ENCODE measurements at regions not wholly inside any gene's neighbourhood (a gene's known extent, or its start where the extent isn't known, plus 50 kb on each side); places are given as distances from the start of the nearest gene placed in this dataset.

DNA sequence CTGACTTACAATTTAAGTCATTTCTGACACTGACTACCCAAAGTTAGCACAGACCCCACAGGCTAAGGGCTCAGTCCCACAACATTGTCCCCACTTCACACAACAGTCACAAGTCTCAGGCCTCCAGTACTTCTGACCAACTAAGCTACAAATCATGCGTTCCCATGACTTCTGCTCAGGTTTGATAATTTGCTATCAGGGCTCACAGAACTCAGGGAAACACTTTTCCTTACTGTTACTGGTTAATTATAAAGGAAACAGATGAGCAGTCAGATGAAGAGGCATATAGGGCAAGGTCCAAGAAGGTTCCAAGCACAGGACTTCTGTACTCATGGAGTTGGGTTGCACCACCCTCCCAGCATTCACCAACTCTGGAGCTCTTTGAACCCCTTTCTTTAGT is 151.2 kb upstream of the TNR start:
- DNase-seq (ENCODE audit: low read depth, low spot score): no peak
- no peak overlapping the region for H3K27ac ChIP-seq

DNA sequence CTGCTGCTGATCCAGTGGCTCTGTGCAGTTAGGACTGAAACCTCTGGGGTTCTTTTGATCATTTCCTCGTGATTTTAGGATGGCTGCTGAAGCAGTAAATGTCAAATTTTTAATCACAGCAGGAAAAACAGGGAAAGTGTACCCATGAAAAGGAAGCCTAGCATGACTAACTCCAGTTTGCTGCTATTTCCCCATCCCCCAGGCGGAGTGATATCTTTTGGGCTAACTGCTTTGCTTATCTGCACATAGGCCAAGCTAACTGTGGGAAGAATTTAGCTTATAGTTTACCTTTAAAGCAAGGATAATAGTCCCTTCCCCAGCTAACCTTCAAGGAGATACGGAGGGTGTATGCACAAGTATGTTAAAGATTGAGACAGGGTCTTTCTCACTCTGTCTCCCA is 149.8 kb upstream of the TNR start:
- H3K27ac ChIP-seq: no peak overlapping the region
- DNase-seq (ENCODE audit: low read depth, low spot score): no peak

DNA sequence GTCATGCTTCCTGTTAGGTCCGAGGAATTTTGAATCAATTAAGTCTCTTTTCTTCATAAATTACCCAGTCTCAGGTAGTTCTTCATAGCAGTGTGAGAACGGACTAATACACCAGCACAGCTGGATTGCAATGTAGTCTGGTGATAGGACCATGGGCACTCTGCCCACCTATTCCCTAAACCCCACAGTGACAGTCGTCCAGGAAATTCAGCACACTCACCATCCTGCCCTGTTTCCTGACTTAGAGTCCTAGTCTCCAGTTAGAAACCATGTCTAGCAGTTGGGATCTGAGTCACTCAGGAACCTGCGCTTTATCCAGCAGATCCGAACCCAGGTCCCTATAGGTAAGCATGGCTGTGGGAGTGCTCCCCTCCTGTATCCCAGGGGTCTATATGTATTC is 149.3 kb upstream of the TNR start:
- no peak overlapping the region for H3K27ac ChIP-seq
- DNase-seq (ENCODE audit: low read depth, low spot score): no peak

DNA sequence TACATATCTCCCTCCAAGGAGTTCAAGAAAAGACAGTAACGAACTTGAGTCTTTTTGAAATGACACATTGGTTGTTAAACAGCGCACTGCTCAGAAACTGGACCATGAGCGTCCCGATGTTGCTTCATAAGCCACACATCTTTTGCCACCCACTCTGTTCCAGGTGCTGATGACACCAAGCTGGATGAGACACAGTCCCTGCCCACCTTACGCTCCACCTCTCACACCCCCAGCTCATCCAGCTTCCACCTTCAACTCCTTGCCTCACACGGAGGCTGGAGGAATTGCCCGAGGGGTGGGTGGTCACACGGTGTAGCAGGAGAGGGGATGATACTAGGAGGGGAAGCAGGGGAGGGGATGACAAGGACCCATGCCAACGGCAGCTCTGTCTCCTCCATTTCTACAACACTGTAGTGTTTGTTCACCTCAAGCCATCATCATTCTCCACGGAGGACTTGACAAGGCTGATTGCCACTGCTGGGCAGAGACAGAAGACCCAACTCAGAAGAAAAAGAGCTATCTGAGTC is 148.5 kb upstream of the TNR start:
- H3K27ac ChIP-seq: no peak overlapping the region
- no peak for DNase-seq (ENCODE audit: low read depth, low spot score)

DNA sequence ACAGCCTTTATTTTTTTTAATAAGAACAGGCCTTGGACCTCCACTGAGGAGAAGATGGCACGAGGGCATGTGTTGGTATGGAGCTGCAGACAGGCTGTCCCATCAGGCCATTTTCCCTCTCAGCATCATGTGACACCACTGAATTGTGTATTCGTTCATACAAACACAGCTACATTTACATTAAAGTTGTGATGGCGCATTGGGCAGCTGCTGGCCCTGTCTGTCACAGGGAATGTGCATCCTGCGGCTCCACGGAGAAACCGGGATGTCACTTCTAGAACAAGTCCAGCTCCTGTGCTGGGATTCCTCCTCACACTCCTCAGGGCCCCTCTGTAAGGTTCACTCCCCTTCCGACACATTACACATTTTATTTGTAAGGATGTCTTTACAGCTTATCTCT is 147.6 kb upstream of the TNR start:
- DNase-seq (ENCODE audit: low read depth, low spot score): no peak
- no peak overlapping the region for H3K27ac ChIP-seq

DNA sequence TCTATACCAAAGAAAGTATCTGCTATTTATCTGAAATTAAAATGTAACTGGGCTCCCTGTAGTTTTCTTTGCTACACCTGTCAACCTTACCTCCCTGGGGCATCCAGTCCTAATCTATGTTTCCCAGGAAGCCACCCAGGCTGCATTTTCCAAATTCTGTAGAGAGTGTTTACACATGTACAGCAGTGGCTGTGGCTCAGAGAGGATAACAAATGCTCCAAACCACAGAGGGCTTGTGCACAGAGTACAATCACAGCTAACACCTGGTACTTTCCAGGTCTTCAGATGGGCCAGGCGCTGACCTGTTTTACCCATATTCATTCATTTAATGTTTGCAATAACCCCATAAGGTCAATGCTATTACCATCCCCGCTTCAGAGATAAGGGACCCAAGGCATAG is 146.5 kb upstream of the TNR start:
- H3K27ac ChIP-seq: no peak overlapping the region
- DNase-seq (ENCODE audit: low read depth, low spot score): no peak

DNA sequence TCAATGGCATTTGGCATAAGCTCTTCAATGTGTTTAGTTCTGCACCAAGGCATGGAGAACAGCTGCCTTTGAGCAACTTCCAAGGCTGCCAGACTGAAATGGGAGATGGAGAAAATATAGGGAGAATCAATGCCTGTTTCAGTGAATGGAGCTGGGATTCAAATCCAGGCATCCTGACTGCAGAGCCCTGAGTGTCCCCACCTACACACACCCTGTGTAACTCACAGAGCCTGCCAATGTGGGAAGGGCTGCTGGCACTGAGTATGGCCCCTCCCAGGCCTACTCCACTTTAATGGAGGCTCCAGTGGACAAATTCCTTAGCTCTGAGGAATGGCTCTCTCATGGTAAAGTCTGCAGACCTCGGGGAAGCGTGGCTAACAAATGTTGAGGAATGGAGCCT is 145.6 kb upstream of the TNR start:
- no peak for DNase-seq (ENCODE audit: low read depth, low spot score)
- H3K27ac ChIP-seq: no peak overlapping the region

DNA sequence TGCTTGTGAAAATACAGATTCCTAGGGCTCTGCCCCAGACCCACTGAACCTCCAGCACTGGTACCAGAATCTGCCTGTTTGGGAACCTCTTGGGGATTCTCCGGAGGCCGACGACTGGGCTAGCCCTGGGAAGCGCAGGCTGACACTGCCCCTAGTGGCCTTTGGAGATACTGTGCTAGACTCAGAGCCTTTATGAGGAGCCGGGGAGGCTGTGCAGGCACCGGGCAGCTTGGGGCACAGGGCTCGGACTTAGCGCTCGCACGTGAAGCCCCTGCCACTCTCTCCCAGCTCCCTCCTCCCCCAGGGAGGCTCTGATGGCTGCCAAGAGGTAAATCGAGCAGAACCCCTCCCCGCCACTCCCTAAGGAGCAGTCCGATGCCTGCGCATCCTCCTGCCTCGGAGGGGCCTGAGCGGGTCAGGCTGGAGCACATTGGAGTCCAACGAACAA is 144.6 kb upstream of the TNR start:
- no peak for DNase-seq (ENCODE audit: low read depth, low spot score)
- no peak overlapping the region for H3K27ac ChIP-seq

DNA sequence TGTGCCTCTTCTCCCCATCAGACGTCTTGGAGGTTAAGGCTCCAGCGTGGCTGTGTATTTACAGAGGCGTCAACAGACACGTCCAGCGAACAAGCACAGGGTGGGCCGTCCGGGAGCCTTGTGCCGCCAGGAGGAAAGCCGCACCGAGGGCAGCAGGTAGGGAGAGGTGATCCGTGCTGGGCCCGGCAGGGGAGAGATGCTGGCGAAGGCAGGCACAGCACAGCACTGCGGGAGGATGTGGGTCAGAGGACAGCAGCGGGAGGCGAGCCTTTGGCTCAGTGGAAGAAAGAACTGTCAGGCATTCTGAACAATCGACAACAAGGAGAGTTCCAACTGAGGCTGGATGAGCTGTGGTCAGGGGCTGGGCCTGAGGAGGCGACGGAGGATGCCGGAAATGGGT is 144.1 kb upstream of the TNR start:
- DNase-seq (ENCODE audit: low read depth, low spot score): no peak
- no peak overlapping the region for H3K27ac ChIP-seq

DNA sequence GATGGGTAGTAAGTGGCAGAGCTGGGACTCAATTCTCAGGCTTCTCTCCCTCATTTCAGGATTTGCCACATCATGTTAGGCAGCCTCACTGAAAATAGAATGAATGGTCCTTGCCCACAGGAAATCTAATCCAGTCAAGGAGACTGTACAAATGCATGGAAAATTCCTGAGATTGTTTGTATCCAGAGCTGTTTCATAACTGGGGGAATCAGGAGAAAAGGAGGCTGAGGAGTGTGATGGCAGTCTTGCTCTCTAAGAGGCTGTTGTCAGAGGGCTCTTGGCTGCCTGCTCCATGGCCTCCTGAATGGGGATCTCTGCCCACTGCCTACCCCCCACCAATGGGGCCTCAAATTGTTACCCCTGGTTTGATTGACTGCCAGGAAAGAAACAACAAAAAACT is 141.9 kb upstream of the TNR start:
- H3K27ac ChIP-seq: no peak overlapping the region
- no peak for DNase-seq (ENCODE audit: low read depth, low spot score)

DNA sequence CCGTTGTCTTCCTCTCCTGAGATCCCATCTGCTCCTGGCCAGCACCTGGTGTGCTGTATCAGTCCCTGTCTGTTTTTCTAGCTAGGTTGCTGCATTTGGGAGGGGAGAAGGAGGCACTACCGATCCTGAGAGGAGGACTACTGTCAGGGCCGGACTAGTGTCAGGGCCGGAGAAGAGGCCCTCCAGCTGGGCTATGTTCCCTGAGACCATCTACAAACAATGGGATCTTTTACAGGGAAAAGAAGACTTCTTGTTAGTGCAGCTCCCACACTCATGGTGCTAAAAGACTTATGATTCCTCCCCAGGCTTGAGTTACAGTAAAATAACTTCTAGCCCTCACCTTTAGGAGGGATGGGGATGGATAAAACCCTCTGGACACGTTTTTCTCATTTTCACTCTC is 141.0 kb upstream of the TNR start:
- H3K27ac ChIP-seq: no peak overlapping the region
- DNase-seq (ENCODE audit: low read depth, low spot score): no peak

DNA sequence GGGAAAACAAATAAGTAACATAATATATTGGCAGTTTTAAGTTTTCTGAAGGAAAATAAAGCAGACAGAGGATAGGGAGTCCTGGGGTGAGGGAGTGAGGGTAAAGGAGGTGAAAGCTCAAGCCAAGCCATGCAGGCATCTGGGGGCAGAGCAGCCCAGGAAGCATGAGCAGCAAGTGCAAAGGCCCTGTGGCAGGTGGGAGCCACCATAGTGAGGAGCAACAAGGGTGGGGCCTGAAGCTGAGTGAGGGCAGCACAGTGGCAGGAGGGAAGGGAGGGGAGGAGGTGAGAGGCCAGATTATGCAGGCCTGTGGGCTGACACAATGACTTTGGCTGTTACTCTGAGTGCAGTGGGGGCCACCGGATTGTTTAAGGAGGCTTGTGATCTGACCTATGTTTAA is 138.8 kb upstream of the TNR start:
- no peak for DNase-seq (ENCODE audit: low read depth, low spot score)
- no peak overlapping the region for H3K27ac ChIP-seq

DNA sequence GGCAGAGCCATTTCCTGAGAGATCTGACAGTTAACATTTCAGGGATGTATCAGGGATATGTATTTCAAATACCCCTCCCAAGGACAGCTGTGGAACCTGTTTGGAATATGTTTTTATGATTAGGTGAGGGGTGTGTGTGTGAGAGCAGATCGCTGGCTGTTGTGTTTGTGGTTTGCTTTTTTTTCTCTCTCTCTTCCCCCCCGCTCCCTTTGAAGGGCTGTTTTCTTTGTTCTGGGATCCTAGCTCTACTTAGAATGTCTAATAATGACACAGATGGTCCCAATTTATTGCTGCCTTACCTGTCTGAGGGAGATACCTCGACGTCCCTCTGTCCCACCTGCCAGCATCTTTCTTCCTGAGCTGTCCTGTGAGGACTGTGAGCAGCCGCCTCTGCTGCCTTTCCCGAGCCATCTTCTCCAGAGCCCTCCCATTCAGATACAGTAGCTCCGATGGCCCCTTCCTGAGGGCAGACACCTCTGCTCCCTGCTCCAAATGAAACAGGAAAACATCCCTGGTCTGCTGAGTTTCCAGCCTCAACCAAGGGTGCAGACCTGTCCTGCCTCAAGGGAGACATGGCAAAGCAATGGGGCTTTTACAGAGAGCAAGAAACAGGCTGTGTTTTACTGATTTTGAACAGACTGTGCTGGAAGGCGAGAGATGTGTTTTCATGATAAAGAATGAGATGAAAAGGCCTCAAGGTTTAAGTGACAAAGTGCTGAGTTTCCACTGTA is 138.0 kb upstream of the TNR start:
- DNase-seq (ENCODE audit: low read depth, low spot score): no peak
- no peak overlapping the region for H3K27ac ChIP-seq

DNA sequence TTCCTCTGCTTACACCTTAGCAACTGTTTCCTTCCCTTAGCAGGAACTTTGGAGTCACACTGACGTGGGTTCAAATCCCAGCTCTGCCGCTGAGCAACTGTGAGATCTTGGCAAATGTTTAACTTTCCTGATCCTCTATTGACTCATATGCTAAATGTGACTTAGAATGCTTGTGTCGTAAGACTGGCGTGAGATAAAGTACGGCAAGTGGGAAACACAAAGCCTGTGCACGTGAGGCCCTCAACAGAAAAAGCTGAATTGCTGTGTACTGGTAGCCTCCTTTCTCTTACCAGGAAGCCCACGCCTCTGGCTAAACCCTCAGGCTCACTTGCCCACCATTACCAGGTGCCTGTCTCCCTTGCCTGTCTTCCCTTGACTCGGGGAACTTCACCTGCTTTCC is 135.4 kb upstream of the TNR start:
- H3K27ac ChIP-seq: no peak overlapping the region
- no peak for DNase-seq (ENCODE audit: low read depth, low spot score)

DNA sequence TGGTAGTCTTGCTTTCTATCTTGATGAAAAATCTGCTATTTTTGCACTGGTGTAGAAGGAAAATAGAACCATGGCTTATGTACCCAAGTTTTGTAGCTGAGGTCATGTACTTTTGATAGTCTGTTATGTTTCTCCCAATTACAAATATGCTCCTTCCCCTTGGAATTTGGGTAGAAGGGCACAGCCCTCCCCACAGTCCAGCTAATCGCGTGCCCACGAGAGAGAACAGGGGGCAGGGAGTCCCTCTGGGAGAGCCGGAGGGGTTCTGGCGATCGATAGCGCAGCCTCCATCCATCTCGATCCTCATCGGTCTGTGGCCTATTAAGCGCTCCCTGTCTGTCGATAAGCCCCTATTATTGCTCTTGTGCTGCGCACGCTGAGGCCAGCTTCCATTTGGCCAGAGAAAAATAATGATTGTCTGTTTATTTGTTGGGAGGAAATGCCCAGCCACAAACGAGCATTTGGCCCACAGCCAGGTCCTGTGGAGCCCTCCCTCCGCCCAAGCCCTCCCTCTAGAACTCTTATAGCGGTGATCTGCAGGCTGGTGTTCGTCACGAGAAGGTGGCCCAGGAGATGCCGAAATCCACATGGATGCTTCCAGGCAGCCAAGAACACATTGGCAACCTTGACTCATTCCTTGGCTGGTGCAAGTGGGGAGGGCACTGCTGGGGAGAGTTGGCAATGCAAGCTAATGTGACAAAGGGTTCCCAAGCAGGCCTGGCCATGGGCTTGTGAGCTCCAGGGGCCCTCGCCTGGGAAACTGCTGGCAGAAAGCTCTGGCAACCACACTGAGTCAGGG is 134.7 kb upstream of the TNR start:
- no peak for DNase-seq (ENCODE audit: low read depth, low spot score)
- H3K27ac ChIP-seq: no peak overlapping the region

DNA sequence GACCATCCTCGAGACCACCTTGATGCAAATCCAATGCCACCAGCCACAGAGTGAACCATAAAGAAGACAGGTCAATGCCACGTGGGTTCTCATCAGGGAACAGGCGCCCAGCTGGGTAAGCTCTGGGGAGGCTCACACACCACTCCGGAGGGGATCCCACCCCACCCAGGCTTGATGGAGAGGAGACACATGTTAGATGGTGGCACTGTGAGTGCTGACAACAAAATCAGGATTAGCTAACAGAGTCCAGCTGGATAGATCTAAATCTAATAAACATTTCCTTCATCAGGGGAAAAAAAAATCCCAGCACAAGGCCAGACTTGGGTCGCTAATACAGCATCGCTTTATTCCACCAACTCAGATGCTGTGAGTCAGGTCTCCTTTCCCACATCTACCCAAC is 132.2 kb upstream of the TNR start:
- H3K27ac ChIP-seq: no peak overlapping the region
- no peak for DNase-seq (ENCODE audit: low read depth, low spot score)

DNA sequence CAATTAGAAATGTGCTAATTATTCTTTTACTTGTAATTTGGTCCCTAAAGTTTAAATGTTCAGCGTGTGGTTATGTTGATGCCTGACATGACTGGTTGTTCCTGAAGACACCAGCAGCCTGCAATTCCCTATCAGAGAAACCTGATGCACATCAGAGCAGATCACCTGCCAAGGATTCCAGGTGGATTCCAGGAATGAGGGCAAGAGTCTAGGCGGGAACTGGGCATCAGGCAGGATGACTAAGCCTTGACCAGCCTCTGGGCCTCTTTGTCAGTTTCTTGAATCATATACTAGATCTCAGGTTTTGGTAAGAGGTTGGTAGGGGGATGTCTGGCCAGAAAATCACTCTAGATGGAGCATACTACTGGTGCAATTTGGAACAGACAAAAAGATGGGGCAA is 130.7 kb upstream of the TNR start:
- no peak for DNase-seq (ENCODE audit: low read depth, low spot score)
- no peak overlapping the region for H3K27ac ChIP-seq

DNA sequence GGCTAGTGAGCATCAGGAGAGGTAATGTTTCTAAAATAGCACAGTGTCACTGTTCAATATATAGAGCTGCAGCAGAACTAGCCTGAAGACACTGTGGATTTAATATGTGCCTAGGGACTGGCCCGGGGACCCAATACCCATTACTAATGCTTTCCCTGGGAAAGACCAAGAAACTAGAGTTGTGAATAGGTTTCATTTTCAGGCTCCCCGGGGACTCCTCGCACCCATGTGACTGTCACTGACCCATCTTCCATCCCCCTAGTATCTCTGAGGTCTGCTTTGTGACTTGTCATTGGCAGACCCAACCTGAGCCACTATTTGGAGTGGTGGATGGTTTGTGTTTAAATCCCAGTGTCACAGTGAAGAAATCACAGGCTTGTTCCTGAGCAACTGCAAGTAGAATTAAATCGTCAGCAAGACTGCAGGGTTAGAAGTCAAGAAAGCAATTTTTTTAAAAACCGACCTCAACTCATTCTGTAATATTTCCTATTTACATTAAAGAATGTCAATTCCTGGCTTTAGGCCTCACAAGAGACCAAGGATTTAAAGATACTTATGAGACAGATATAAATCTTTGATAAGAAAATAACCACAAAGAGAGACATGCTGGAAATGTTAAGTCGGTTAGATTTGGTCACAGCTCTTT is 130.0 kb upstream of the TNR start:
- no peak for DNase-seq (ENCODE audit: low read depth, low spot score)
- H3K27ac ChIP-seq: no peak overlapping the region

DNA sequence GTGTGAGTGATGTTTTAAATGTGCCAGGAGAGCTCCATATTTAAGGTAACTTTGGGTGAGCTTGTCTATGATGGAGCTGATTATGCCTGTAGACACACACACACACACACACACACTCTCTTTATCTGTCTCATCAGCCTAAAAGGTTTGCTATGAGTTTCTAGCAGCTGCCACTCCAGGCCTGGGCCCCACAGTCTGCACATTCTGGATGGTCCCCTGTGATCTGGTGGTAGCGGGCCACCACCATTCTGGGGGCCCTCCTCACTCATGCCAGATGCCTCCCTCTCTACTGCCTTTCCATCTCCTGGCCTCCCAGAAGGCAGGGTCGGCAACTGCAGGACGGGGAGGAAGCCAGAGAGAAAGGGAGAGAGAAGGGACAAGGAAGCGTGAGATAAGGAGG is 129.2 kb upstream of the TNR start:
- no peak for DNase-seq (ENCODE audit: low read depth, low spot score)
- H3K27ac ChIP-seq: no peak overlapping the region

DNA sequence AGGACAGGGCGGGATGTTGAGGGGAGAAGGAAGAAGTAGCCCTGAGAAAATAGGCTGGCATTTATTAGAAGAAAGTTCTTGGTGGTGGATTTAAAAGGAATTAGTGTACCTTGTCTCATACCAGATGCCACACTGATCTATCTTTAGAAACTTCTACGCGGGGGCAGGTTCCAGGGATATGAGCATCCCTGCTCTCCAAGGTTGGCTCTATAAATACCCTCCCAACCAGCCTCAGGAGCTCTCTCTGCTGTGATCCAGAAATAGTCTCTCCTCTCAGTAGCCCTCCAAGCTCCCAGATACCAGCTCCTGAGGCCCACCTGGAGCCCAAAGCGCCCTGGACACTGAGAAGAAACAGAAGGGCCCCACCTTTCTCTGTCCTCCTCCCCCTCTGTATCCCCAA is 128.3 kb upstream of the TNR start:
- DNase-seq (ENCODE audit: low read depth, low spot score): no peak
- no peak overlapping the region for H3K27ac ChIP-seq

DNA sequence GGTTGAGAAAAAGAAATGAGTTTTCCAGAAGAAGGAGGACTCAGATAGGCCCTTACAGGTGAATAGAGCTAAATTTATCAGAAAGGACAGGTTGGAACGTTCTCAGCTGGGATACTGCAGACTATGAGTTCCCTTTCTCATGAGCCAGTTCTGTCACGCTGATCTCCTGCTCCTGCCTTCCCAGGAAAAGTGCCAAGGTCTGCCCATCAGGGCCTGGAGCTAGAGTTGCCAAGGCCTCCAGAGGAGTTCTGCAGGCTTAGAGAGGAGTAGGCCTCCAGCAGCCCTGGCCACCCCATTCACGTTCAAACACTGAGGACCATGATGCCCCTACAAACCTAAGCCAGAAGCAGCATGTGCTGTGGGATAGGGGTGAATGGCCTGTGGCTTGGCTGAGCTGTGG is 126.8 kb upstream of the TNR start:
- H3K27ac ChIP-seq: no peak overlapping the region
- DNase-seq (ENCODE audit: low read depth, low spot score): no peak
